GM18498 (cell line): ENCODE measurements at regions not wholly inside any gene's neighbourhood (a gene's known extent, or its start where the extent isn't known, plus 50 kb on each side); places are given as distances from the start of the nearest gene placed in this dataset.

Source experiments
- ATAC-seq: cut with Tn5 transposase; IDR thresholded peaks from one replicate; pipeline ENCODE4 v1.9.1; 2021; ENCODE audit warnings: mild to moderate bottlenecking, moderate library complexity; ENCODE audit not compliant: unreplicated experiment

GRCh38 chr12:124388038-124388671 is 93.3 kb downstream of the RFLNA start:
- ATAC-seq, result no peak

- no peak for ATAC-seq
These were observed 92.6 kb downstream of the RFLNA start for GRCh38 chr12:124387528-124387911.

GRCh38 chr12:124386661-124387527 is 92.0 kb downstream of the RFLNA start:
- no peak for ATAC-seq

- no peak for ATAC-seq
These were observed 91.2 kb downstream of the RFLNA start for GRCh38 chr12:124386059-124386458.

- no peak for ATAC-seq
These were observed 90.5 kb downstream of the RFLNA start for GRCh38 chr12:124385219-124385969.

GRCh38 chr12:124384299-124384894 is 89.5 kb downstream of the RFLNA start:
- ATAC-seq, result no peak

GRCh38 chr12:124383028-124383427 is 88.1 kb downstream of the RFLNA start:
- ATAC-seq, result no peak

- ATAC-seq, result no peak
These were observed 86.8 kb downstream of the RFLNA start for GRCh38 chr12:124381456-124382296.

- no peak for ATAC-seq
These were observed 86.0 kb downstream of the RFLNA start for GRCh38 chr12:124380796-124381455.

- no peak for ATAC-seq
These were observed 85.3 kb downstream of the RFLNA start for GRCh38 chr12:124379938-124380754.

- no peak for ATAC-seq
These were observed 84.6 kb downstream of the RFLNA start for GRCh38 chr12:124379379-124379937.

GRCh38 chr12:124378926-124379325 is 84.0 kb downstream of the RFLNA start:
- ATAC-seq, result no peak

- no peak for ATAC-seq
These were observed 83.2 kb downstream of the RFLNA start for GRCh38 chr12:124377981-124378509.

- ATAC-seq, result no peak
These were observed 81.5 kb downstream of the RFLNA start for GRCh38 chr12:124376435-124376834.

- ATAC-seq, result no peak
These were observed 80.9 kb downstream of the RFLNA start for GRCh38 chr12:124375789-124376175.

GRCh38 chr12:124375141-124375788 is 80.4 kb downstream of the RFLNA start:
- ATAC-seq, result no peak

GRCh38 chr12:124374567-124374966 is 79.7 kb downstream of the RFLNA start:
- no peak for ATAC-seq

- no peak for ATAC-seq
These were observed 79.3 kb downstream of the RFLNA start for GRCh38 chr12:124374147-124374546.
